ENCODE measurements at regions not wholly inside any gene's neighbourhood (a gene's known extent, or its start where the extent isn't known, plus 50 kb on each side); places are given as distances from the start of the nearest gene placed in this dataset.

GRCh38 chr3:72537448-72537847 lies 310.8 kb downstream of the SHQ1 start:
- H2AFZ ChIP-seq, result no peak overlapping the region
- no peaks in the 10 kb centered on the region for H3K9me2 ChIP-seq (ENCODE audit: insufficient read depth)
- TF ChIP-seq EZH2 (IDR thresholded peaks at IDR 0.05; ENCODE audit: low read depth) (no peak), CTCF (conservative IDR thresholded peaks at IDR 0.05) (no peak)
- no peaks in the 10 kb centered on the region for H4K20me1 ChIP-seq (ENCODE audit: insufficient read depth)
- no peak overlapping the region for H3K27ac ChIP-seq
- no TSS peak for BruUV-seq (replicated peaks)
- no peaks in the 10 kb centered on the region for H3K27me3 ChIP-seq (ENCODE audit: insufficient read depth, low read depth)
- no peak for DNase-seq
- ChIA-PET POLR2A (ENCODE audit: unreplicated experiment) (no interaction called here), CTCF (no interaction called here)
- no peaks in the 10 kb centered on the region for H3K4me1 ChIP-seq (replicated peaks; ENCODE audit: insufficient read depth)
- intact Hi-C loops (cut with micrococcal nuclease; ENCODE audit: unreplicated experiment), result no loop called here
- H3K4me2 ChIP-seq, result no peak overlapping the region
- no peaks in the 10 kb centered on the region for H3K36me3 ChIP-seq (ENCODE audit: low read depth)
- H3F3A ChIP-seq (ENCODE audit: insufficient read depth, low read depth), result no peaks in the 10 kb centered on the region
- no peak overlapping the region for H3K4me3 ChIP-seq
- H3K9me3 ChIP-seq (ENCODE audit: insufficient read depth, low read depth), result no peaks in the 10 kb centered on the region
- H3K79me2 ChIP-seq (ENCODE audit: low read depth), result no peaks in the 10 kb centered on the region

- Histone ChIP-seq H2AFZ (no peak overlapping the region), H3K79me2 (ENCODE audit: low read depth) (no peaks in the 10 kb centered on the region), H3K27ac (no peak overlapping the region), H3K36me3 (ENCODE audit: low read depth) (no peaks in the 10 kb centered on the region), H4K20me1 (ENCODE audit: insufficient read depth) (no peaks in the 10 kb centered on the region), H3K4me3 (no peak overlapping the region), H3K27me3 (ENCODE audit: insufficient read depth, low read depth) (no peaks in the 10 kb centered on the region), H3K4me1 (replicated peaks; ENCODE audit: insufficient read depth) (no peaks in the 10 kb centered on the region), H3F3A (ENCODE audit: insufficient read depth, low read depth) (no peaks in the 10 kb centered on the region), H3K9me2 (ENCODE audit: insufficient read depth) (no peaks in the 10 kb centered on the region), H3K9me3 (ENCODE audit: insufficient read depth, low read depth) (no peaks in the 10 kb centered on the region), H3K4me2 (no peak overlapping the region)
- POLR2A ChIA-PET (ENCODE audit: unreplicated experiment), result no interaction called here
- intact Hi-C loops (cut with micrococcal nuclease; ENCODE audit: unreplicated experiment), result no loop called here
- CTCF ChIA-PET, result no interaction called here
- BruUV-seq (replicated peaks), result no TSS peak
- TF ChIP-seq CTCF (conservative IDR thresholded peaks at IDR 0.05), result no peak
- no peak for DNase-seq
Observed at GRCh38 chr3:72536878-72537267, 311.4 kb downstream of the SHQ1 start.

GRCh38 chr3:72536206-72536877 lies 311.9 kb downstream of the SHQ1 start:
- TF ChIP-seq EZH2 (IDR thresholded peaks at IDR 0.05; ENCODE audit: low read depth), result no peak
- no peak for TF ChIP-seq CTCF (conservative IDR thresholded peaks at IDR 0.05)
- Histone ChIP-seq H3K4me3 (no peak overlapping the region), H4K20me1 (ENCODE audit: insufficient read depth) (no peaks in the 10 kb centered on the region), H3K9me2 (ENCODE audit: insufficient read depth) (no peaks in the 10 kb centered on the region), H3K27me3 (ENCODE audit: insufficient read depth, low read depth) (no peaks in the 10 kb centered on the region), H2AFZ (no peak overlapping the region), H3K36me3 (ENCODE audit: low read depth) (no peaks in the 10 kb centered on the region), H3K27ac (no peak overlapping the region), H3K4me2 (no peak overlapping the region), H3F3A (ENCODE audit: insufficient read depth, low read depth) (no peaks in the 10 kb centered on the region), H3K79me2 (ENCODE audit: low read depth) (no peaks in the 10 kb centered on the region), H3K9me3 (ENCODE audit: insufficient read depth, low read depth) (no peaks in the 10 kb centered on the region), H3K4me1 (replicated peaks; ENCODE audit: insufficient read depth) (no peaks in the 10 kb centered on the region)
- POLR2A ChIA-PET (ENCODE audit: unreplicated experiment), result no interaction called here
- no TSS peak for BruUV-seq (replicated peaks)
- DNase-seq, result no peak
- intact Hi-C loops (cut with micrococcal nuclease; ENCODE audit: unreplicated experiment), result no loop called here
- CTCF ChIA-PET, result no interaction called here
